Smooth muscle cell (in vitro differentiated cells): ENCODE measurements at regions not wholly inside any gene's neighbourhood (a gene's known extent, or its start where the extent isn't known, plus 50 kb on each side); places are given as distances from the start of the nearest gene placed in this dataset.
A peak's percentile ranks its signal among the peaks of the same experiment; 100 is the strongest.

Experiments
- DNase-seq: peaks from one replicate; lab custom pipeline; 2025; ENCODE audit not compliant: unreplicated experiment; lab: John Stamatoyannopoulos, UW
- H2AFZ ChIP-seq: fragments of 200-600 bp; sonication (generic); 2 replicates; pipeline ENCODE4 v1.6.0; 2016; ENCODE audit warnings: antibody characterized with exemption, low read depth, mild to moderate bottlenecking
- H3F3A ChIP-seq: fragments of 200-600 bp; sonication (generic); 2 replicates; pipeline ENCODE4 v1.6.0; 2017; ENCODE audit warnings: antibody characterized with exemption, low read depth
- H3K27ac ChIP-seq: fragments of 200-600 bp; sonication (generic); 2 replicates; pipeline ENCODE4 v1.5.1; 2016; ENCODE audit warnings: low read depth, mild to moderate bottlenecking
- H3K27me3 ChIP-seq: fragments of 200-600 bp; sonication (generic); 2 replicates; pipeline ENCODE4 v1.6.1; 2016; ENCODE audit warnings: low read depth, mild to moderate bottlenecking
- H3K36me3 ChIP-seq: fragments of 200-600 bp; sonication (generic); 2 replicates; pipeline ENCODE4 v1.5.1; 2016; ENCODE audit warnings: low read depth
- H3K4me1 ChIP-seq: fragments of 200-600 bp; sonication (generic); 2 replicates; pipeline ENCODE4 v1.5.1; 2016; ENCODE audit warnings: low read depth
- H3K4me2 ChIP-seq: fragments of 200-600 bp; sonication (generic); 2 replicates; pipeline ENCODE4 v1.6.0; 2016; ENCODE audit warnings: mild to moderate bottlenecking
- H3K4me3 ChIP-seq: fragments of 200-600 bp; sonication (generic); 2 replicates; pipeline ENCODE4 v1.5.1; 2016; ENCODE audit warnings: mild to moderate bottlenecking
- H3K79me2 ChIP-seq: fragments of 200-600 bp; sonication (generic); 2 replicates; pipeline ENCODE4 v1.6.0; 2016; ENCODE audit warnings: low read depth, mild to moderate bottlenecking
- H3K9ac ChIP-seq: fragments of 200-600 bp; sonication (generic); 2 replicates; pipeline ENCODE4 v1.6.0; 2016; ENCODE audit warnings: low read depth
- H3K9me3 ChIP-seq: fragments of 200-600 bp; sonication (generic); replicated peaks from 2 replicates; pipeline ENCODE4 v1.5.1; 2016; ENCODE audit warnings: low read depth
- H4K20me1 ChIP-seq: fragments of 200-600 bp; sonication (generic); 2 replicates; pipeline ENCODE4 v1.6.0; 2016; ENCODE audit warnings: low read depth
- WGBS: methylation state at CpG from one replicate; pipeline ENCODE4 v1.1.7; 2016; ENCODE audit warnings: low lambda C conversion rate; 5-methylcytosine and 5-hydroxymethylcytosine counted together
- TF ChIP-seq, protein P1 (sequence below): fragments of 200-600 bp; sonication (generic); IDR thresholded peaks from 2 replicates; pipeline ENCODE4 v1.5.1; 2017; ENCODE audit warnings: borderline replicate concordance, mild to moderate bottlenecking, antibody characterized with exemption; ENCODE audit not compliant: insufficient read depth, poor library complexity, severe bottlenecking

DNA sequence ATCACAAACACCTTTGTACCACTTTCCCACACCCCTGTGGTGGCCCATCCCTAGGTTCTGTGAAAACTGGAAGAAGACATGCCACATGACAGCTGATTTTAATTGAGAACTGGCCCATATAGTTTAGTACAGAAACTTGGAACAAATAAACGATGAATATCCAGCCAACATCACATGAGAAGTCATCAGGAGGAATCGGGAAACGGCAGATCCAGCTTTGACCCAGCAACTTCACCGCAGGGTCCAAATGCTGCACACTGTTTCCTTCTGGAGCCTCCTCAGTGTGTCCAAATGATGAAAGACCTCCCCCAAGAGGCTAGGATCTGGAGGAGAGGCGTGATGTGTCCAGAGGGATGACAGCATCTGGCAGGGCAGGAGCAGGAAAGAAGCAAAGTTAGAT, 75.5 kb downstream of the COPS8 start:
- no peaks in the 10 kb centered on the region for H4K20me1 ChIP-seq
- H3K4me1 ChIP-seq: peaks cover 22% of the 10 kb centered on the region
- no peaks in the 10 kb centered on the region for H3K27me3 ChIP-seq
- no peak overlapping the region for H3K9ac ChIP-seq
- TF ChIP-seq, protein P1, sequence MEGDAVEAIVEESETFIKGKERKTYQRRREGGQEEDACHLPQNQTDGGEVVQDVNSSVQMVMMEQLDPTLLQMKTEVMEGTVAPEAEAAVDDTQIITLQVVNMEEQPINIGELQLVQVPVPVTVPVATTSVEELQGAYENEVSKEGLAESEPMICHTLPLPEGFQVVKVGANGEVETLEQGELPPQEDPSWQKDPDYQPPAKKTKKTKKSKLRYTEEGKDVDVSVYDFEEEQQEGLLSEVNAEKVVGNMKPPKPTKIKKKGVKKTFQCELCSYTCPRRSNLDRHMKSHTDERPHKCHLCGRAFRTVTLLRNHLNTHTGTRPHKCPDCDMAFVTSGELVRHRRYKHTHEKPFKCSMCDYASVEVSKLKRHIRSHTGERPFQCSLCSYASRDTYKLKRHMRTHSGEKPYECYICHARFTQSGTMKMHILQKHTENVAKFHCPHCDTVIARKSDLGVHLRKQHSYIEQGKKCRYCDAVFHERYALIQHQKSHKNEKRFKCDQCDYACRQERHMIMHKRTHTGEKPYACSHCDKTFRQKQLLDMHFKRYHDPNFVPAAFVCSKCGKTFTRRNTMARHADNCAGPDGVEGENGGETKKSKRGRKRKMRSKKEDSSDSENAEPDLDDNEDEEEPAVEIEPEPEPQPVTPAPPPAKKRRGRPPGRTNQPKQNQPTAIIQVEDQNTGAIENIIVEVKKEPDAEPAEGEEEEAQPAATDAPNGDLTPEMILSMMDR: no peak
- H3K36me3 ChIP-seq: no peaks in the 10 kb centered on the region
- DNase-seq: no peak
- H3F3A ChIP-seq: peaks cover 20% of the 10 kb centered on the region
- peaks cover 25% of the 10 kb centered on the region for H3K79me2 ChIP-seq
- no peaks in the 10 kb centered on the region for H3K9me3 ChIP-seq
- no peak overlapping the region for H3K4me2 ChIP-seq
- H3K27ac ChIP-seq: peak overlapping the region; percentile 19
- no peak overlapping the region for H3K4me3 ChIP-seq
- no peak overlapping the region for H2AFZ ChIP-seq
- 95% methylated on average over 5 of the region's 5 CpGs for WGBS

DNA sequence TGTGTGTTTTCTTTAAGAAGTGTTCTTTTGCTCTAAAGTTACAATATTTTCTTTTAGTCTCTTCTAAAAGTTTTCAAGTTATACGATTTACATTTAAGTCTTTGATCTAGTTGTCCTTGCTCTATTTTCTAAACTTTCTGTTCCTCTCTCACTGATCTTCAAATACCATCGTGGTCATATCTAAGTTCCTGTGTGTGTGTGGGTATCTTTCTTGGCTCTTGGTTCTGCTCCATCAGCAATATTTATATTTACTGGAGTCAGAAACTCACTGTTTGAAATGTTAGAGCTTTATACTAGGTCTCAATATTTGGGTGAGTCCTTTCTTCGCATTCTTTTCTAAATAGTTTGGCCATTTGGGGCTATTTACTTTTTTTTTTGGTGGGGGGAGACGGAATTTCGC, 77.3 kb downstream of the COPS8 start:
- H2AFZ ChIP-seq: peak overlapping the region; percentile 12
- peaks cover 31% of the 10 kb centered on the region for H3K79me2 ChIP-seq

DNA sequence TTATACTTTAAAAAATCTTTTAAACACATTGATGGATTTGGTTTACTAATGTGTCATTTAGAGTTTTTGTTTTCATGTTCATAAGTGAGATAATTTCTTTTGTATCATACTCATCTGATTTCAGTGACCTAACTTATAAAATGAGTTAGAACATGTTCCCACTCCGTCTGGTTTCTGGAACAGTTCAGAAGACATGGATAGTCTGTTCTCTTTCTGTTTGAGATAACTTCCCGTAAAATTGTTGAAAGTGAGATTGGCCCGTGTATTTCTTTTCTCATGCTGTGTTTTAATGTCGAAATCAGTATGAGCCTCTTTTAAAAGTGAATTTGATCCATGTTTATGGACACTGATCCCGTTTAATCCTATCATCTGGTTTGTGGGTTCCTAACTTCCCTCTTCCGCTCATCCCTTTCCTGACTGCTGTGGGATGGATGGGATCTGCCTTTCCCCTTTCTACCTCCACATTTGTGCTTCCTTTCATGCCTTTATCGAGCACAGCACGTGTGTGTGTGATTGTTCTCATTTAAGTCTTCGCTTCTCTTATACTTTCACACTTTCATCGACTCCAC, 78.9 kb downstream of the COPS8 start:
- Histone ChIP-seq H4K20me1 (no peaks in the 10 kb centered on the region), H3K4me3 (no peak overlapping the region), H3K79me2 (peaks cover 33% of the 10 kb centered on the region), H3K36me3 (no peaks in the 10 kb centered on the region), H3K9me3 (no peaks in the 10 kb centered on the region), H3K4me2 (peak overlapping the region; percentile 56), H3K27me3 (no peaks in the 10 kb centered on the region), H2AFZ (no peak overlapping the region), H3K27ac (peak overlapping the region; percentile 76), H3K9ac (no peak overlapping the region), H3F3A (peaks cover 23% of the 10 kb centered on the region), H3K4me1 (peaks cover 11% of the 10 kb centered on the region)
- TF ChIP-seq, protein P1: no peak
- no peak for DNase-seq
- WGBS: 19% methylated on average over 10 of the region's 10 CpGs

More for the DNA sequence above, 77.3 kb downstream of the COPS8 start:
- no peak overlapping the region for H3K4me3 ChIP-seq
- H3K36me3 ChIP-seq: no peaks in the 10 kb centered on the region
- H3K4me1 ChIP-seq: peaks cover 11% of the 10 kb centered on the region
- H3K27ac ChIP-seq: peak overlapping the region; percentile 76
- no peaks in the 10 kb centered on the region for H4K20me1 ChIP-seq
- TF ChIP-seq, protein P1: no peak
- WGBS: 75% methylated on average over 5 of the region's 5 CpGs
- H3K27me3 ChIP-seq: no peaks in the 10 kb centered on the region
- no peak for DNase-seq
- H3K9me3 ChIP-seq: no peaks in the 10 kb centered on the region
- H3F3A ChIP-seq: peaks cover 14% of the 10 kb centered on the region
- no peak overlapping the region for H3K9ac ChIP-seq
- H3K4me2 ChIP-seq: peak overlapping the region; percentile 26
